Neutrophil (primary cell): ENCODE measurements at regions not wholly inside any gene's neighbourhood (a gene's known extent, or its start where the extent isn't known, plus 50 kb on each side); places are given as distances from the start of the nearest gene placed in this dataset.

Experiments
- H3K27ac ChIP-seq: fragments of 200-600 bp; sonication (generic); 2 replicates; pipeline ENCODE4 v1.5.1; 2016; ENCODE audit warnings: mild to moderate bottlenecking, moderate library complexity
- H3K27me3 ChIP-seq: fragments of 200-600 bp; sonication (generic); 2 replicates; pipeline ENCODE4 v1.6.0; 2016; ENCODE audit warnings: mild to moderate bottlenecking
- H3K36me3 ChIP-seq: fragments of 200-600 bp; sonication (generic); 2 replicates; pipeline ENCODE4 v1.5.1; 2017
- H3K4me1 ChIP-seq, 2 experiments: fragments of 200-600 bp in 1 of 2; sonication (generic) in 1 of 2; 1 replicate in 1 of 2; 2 replicates in 1 of 2; pipeline versions ENCODE4 v1.5.1 to v1.6.1; 2013 to 2016; ENCODE audit warnings: low read depth in 1 of 2, low read length in 1 of 2, mild to moderate bottlenecking in 1 of 2, moderate library complexity in 1 of 2; ENCODE audit not compliant: control insufficient read depth in 1 of 2, insufficient read depth in 1 of 2
- H3K4me3 ChIP-seq, 2 experiments: fragments of 200-600 bp in 1 of 2; sonication (generic) in 1 of 2; 1 replicate in 1 of 2; 2 replicates in 1 of 2; pipeline ENCODE4 v1.5.1; 2013 to 2016; ENCODE audit warnings: low read depth in 1 of 2, low read length in 1 of 2, mild to moderate bottlenecking in 1 of 2, moderate library complexity in 1 of 2
- H3K9me3 ChIP-seq: fragments of 200-600 bp; sonication (generic); 2 replicates; pipeline ENCODE4 v1.5.1; 2016
- CTCF ChIP-seq: fragments of 200-600 bp; sonication (generic); IDR thresholded peaks from 2 replicates; pipeline ENCODE4 v1.5.1; 2016; ENCODE audit warnings: antibody characterized with exemption

DNA sequence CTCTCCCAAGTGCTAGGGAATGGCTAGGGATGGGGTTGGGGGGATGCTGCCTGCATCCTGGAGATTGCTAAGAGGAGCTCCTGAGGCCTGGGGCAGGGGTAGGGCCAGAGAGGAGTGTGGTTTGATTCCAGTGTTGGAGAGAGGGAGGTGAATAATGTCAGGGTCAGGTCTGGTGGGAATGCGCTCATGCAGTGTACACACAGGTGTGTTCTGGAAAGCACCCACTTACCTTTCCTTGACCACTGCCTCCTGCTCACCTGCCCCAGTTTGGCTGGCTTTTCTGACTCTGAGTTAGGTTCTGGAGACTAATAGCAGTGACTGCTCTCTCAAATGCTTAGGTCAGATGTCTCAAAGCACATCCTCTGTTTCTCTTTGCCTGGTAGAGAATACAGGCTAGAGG lies 135.4 kb upstream of the BMPER start:
- TF ChIP-seq CTCF = no peak
- no peaks in the 10 kb centered on the region for H3K27me3 ChIP-seq
- no peaks in the 10 kb centered on the region for H3K9me3 ChIP-seq
- no peaks in the 10 kb centered on the region for H3K36me3 ChIP-seq
- H3K4me3 ChIP-seq = no peak overlapping the region
- H3K27ac ChIP-seq = no peak overlapping the region
- no peaks in the 10 kb centered on the region for H3K4me1 ChIP-seq

DNA sequence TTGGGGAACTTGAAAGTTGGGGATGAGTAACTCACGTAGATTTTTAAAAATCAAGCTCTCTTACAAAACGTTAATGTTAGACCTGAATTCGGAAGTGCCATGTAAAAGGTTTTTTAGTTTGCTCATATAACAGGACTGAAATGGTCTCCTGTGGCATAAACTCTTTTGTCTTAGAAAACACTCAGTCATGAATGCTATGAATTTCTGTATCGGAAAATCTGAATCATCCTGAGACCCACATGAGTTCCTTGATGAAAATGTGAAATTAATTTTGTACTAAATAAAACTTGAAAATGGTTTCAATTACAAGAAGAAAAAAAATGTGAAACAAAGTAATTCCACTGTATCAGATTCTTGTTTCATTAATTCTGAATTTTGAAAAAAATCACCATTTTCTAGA lies 134.8 kb upstream of the BMPER start:
- Histone ChIP-seq H3K27ac (no peak overlapping the region), H3K4me3 (no peak overlapping the region), H3K9me3 (no peaks in the 10 kb centered on the region), H3K4me1 (no peaks in the 10 kb centered on the region), H3K36me3 (no peaks in the 10 kb centered on the region), H3K27me3 (no peaks in the 10 kb centered on the region)
- no peak for TF ChIP-seq CTCF

GRCh38 chr7:33771422-33771821 lies 133.9 kb upstream of the BMPER start:
- H3K9me3 ChIP-seq = no peaks in the 10 kb centered on the region
- TF ChIP-seq CTCF = no peak
- no peak overlapping the region for H3K27ac ChIP-seq
- H3K36me3 ChIP-seq = no peaks in the 10 kb centered on the region
- H3K27me3 ChIP-seq = no peaks in the 10 kb centered on the region
- H3K4me1 ChIP-seq = no peaks in the 10 kb centered on the region
- H3K4me3 ChIP-seq = no peak overlapping the region

GRCh38 chr7:33773053-33773452 lies 132.3 kb upstream of the BMPER start:
- H3K4me3 ChIP-seq = no peak overlapping the region
- no peaks in the 10 kb centered on the region for H3K27me3 ChIP-seq
- no peaks in the 10 kb centered on the region for H3K9me3 ChIP-seq
- H3K4me1 ChIP-seq = no peaks in the 10 kb centered on the region
- H3K36me3 ChIP-seq = no peaks in the 10 kb centered on the region
- TF ChIP-seq CTCF = no peak
- H3K27ac ChIP-seq = no peak overlapping the region

- H3K27me3 ChIP-seq = no peaks in the 10 kb centered on the region
- H3K36me3 ChIP-seq = no peaks in the 10 kb centered on the region
- H3K9me3 ChIP-seq = no peaks in the 10 kb centered on the region
- H3K27ac ChIP-seq = no peak overlapping the region
- no peak overlapping the region for H3K4me3 ChIP-seq
- no peaks in the 10 kb centered on the region for H3K4me1 ChIP-seq
- TF ChIP-seq CTCF = no peak
Observed at GRCh38 chr7:33774762-33775523, 130.4 kb upstream of the BMPER start.
